HepG2 (cell line): ENCODE measurements at regions not wholly inside any gene's neighbourhood (a gene's known extent, or its start where the extent isn't known, plus 50 kb on each side); places are given as distances from the start of the nearest gene placed in this dataset.

ENCODE experiments used
- CENPX ChIP-seq: sonication (generic); formaldehyde crosslinking; IDR thresholded peaks from 2 replicates; pipeline ENCODE4 v1.9.0; 2021; ENCODE audit warnings: mild to moderate bottlenecking, missing genetic modification reagents, moderate library complexity
- GTF2F1 ChIP-seq: fragments of 150-350 bp; IDR thresholded peaks from 2 replicates; pipeline ENCODE4 v1.6.1; 2014; ENCODE audit warnings: low read length
- PPARG ChIP-seq: conservative IDR thresholded peaks from 2 replicates; pipeline ENCODE4 v1.6.1; 2016; ENCODE audit warnings: missing biosample characterization, missing genetic modification reagents
- TF ChIP-seq, protein P1 (sequence below): sonication (generic); formaldehyde crosslinking; IDR thresholded peaks from 2 replicates; pipeline ENCODE4 v1.5.0; 2020; ENCODE audit warnings: mild to moderate bottlenecking, missing genetic modification reagents, moderate library complexity

DNA sequence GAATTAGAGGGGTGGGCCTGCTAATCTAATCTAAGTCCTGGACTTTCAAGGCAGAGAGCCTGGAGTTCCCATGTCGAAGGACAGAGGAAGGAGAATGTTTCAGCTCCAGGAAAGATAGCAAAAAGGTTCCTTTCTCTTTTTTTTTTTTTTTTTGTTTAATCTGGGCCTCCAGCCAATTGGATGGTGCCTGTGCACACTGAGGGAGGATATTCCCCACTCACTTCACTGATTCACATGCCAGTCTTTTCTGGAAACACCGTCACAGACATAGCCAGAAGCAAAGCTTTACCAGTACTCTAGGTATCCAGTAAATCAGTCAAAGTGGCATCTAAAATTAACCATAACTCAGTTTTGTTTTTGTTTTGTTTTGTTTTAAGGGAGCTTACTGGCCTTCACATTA, 721.1 kb downstream of the TENT5A start:
- no peak for TF ChIP-seq PPARG (CRISPR knock-in tag)
- no peak for TF ChIP-seq GTF2F1
- TF ChIP-seq, protein P1, sequence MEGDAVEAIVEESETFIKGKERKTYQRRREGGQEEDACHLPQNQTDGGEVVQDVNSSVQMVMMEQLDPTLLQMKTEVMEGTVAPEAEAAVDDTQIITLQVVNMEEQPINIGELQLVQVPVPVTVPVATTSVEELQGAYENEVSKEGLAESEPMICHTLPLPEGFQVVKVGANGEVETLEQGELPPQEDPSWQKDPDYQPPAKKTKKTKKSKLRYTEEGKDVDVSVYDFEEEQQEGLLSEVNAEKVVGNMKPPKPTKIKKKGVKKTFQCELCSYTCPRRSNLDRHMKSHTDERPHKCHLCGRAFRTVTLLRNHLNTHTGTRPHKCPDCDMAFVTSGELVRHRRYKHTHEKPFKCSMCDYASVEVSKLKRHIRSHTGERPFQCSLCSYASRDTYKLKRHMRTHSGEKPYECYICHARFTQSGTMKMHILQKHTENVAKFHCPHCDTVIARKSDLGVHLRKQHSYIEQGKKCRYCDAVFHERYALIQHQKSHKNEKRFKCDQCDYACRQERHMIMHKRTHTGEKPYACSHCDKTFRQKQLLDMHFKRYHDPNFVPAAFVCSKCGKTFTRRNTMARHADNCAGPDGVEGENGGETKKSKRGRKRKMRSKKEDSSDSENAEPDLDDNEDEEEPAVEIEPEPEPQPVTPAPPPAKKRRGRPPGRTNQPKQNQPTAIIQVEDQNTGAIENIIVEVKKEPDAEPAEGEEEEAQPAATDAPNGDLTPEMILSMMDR: no peak
- TF ChIP-seq CENPX (CRISPR knock-in tag): no peak
